Heart left ventricle (tissue), 13 donors: ENCODE measurements at regions not wholly inside any gene's neighbourhood (a gene's known extent, or its start where the extent isn't known, plus 50 kb on each side); places are given as distances from the start of the nearest gene placed in this dataset.

Experiments used
- CTCF ChIP-seq, 12 donors: fragments of 200-600 bp; sonication (generic) in 4 of 12; IDR thresholded peaks; one replicate each; pipeline versions ENCODE4 v1.5.0 to v1.8.0; 2018 to 2022; ENCODE audit warnings: antibody characterized with exemption in 12 of 12, mild to moderate bottlenecking in 5 of 12
- POLR2A ChIP-seq, 2 donors: fragments of 450-650 bp; IDR thresholded peaks; one replicate each; pipeline ENCODE4 v1.6.1; 2017; ENCODE audit warnings: antibody characterized with exemption in 2 of 2, mild to moderate bottlenecking in 2 of 2, moderate library complexity in 2 of 2
- donor health status: ischemic (EF 13 %, LVEDD 7.1; RV severe dilation, severe dysfunction).
- donor health status: DM: no; HTN: yes; CAD: no.
- donor health status: DM: no; HTN: no; CAD: no.
- donor health status: ischemic (EF 25% LVEDD 6.9; RV normal size, moderate dysfunction).
- donor health status: ischemic (EF 25% LVEDD 5.7; RV mildly dilated, moderate dysfunction).
- donor health status: ischemic (EF 35%, LVEDD 5.7; RV mildly dilated, moderate dysfunction).
- donor health status: nonischemic (EF 11% LVEDD 7.7; RV severe dilation, severe dysfunction).
- donor health status: DM: yes; HTN: yes; CAD: no.
- donor health status: PGD.
- donor health status: ischemic (EF 29% LVEDD 5.4; RV normal size, mild dysfunction).
- donor health status: nonischemic (EF 23%, LVEDD 6.1; RV moderate dilation, normal function).

DNA sequence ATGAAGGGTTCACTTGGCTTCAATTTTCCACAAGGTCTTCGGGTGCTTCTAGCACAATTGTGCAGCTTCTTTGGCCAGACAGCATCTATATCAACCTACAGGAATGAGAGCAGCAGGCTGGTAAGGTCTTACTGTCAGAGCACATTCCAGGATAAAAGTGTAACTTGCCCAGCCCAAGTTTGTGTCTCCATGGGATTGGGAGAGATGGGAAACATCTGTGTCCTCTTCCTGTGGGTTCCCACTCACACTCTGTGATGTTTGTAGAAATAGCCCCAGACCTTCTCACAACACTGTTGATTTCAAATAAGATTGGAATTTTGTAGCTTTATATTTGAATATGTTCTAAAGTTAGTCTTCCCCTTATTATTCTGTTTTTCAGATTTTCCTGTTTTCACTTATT, 83.4 kb upstream of the RGS17 start:
- TF ChIP-seq CTCF (IDR thresholded peaks at IDR 0.05) = no peak
- no peak for TF ChIP-seq POLR2A (IDR thresholded peaks at IDR 0.05)
